ENCODE measurements at regions not wholly inside any gene's neighbourhood (a gene's known extent, or its start where the extent isn't known, plus 50 kb on each side); places are given as distances from the start of the nearest gene placed in this dataset.
"Not testable (repeated sequence)": the region's sequence is repeated elsewhere in the genome, so short reads cannot be mapped to it uniquely, and the experiment has no call there.

GRCh38 chr15:20473465-20473864, 68.1 kb downstream of the GOLGA6L6 start:
- H3K36me3 ChIP-seq (ENCODE audit: low read depth); DNase-seq; intact Hi-C loops (cut with DNase I, micrococcal nuclease); ATAC-seq; H3K4me1 ChIP-seq (ENCODE audit: low read depth); H3K4me3 ChIP-seq; H3K9me3 ChIP-seq: not testable (repeated sequence)

GRCh38 chr15:20472983-20473382, 68.6 kb downstream of the GOLGA6L6 start:
- H3K4me1 ChIP-seq (ENCODE audit: low read depth); ATAC-seq; DNase-seq; H3K9me3 ChIP-seq; H3K4me3 ChIP-seq; H3K36me3 ChIP-seq (ENCODE audit: low read depth); intact Hi-C loops (cut with DNase I, micrococcal nuclease): not testable (repeated sequence)

- ATAC-seq; DNase-seq; H3K9me3 ChIP-seq; H3K4me3 ChIP-seq; H3K4me1 ChIP-seq (ENCODE audit: low read depth); H3K36me3 ChIP-seq (ENCODE audit: low read depth); intact Hi-C loops (cut with DNase I, micrococcal nuclease): not testable (repeated sequence)
Observed at GRCh38 chr15:20470810-20471209, 70.8 kb downstream of the GOLGA6L6 start.

- H3K36me3 ChIP-seq (ENCODE audit: low read depth); H3K9me3 ChIP-seq; ATAC-seq; intact Hi-C loops (cut with DNase I, micrococcal nuclease); H3K4me1 ChIP-seq (ENCODE audit: low read depth); H3K4me3 ChIP-seq; DNase-seq: not testable (repeated sequence)
Observed at GRCh38 chr15:20441138-20441537, 100.5 kb downstream of the GOLGA6L6 start.

- H3K36me3 ChIP-seq (ENCODE audit: low read depth); DNase-seq; H3K9me3 ChIP-seq; ATAC-seq; H3K4me1 ChIP-seq (ENCODE audit: low read depth); H3K4me3 ChIP-seq; intact Hi-C loops (cut with DNase I, micrococcal nuclease): not testable (repeated sequence)
Observed at GRCh38 chr15:20440390-20440789, 101.2 kb downstream of the GOLGA6L6 start.

GRCh38 chr15:20439111-20439510, 102.5 kb downstream of the GOLGA6L6 start:
- H3K4me1 ChIP-seq (ENCODE audit: low read depth); H3K4me3 ChIP-seq; H3K36me3 ChIP-seq (ENCODE audit: low read depth); H3K9me3 ChIP-seq; ATAC-seq; intact Hi-C loops (cut with DNase I, micrococcal nuclease); DNase-seq: not testable (repeated sequence)

- H3K9me3 ChIP-seq; H3K36me3 ChIP-seq (ENCODE audit: low read depth); DNase-seq; ATAC-seq; H3K4me1 ChIP-seq (ENCODE audit: low read depth); H3K4me3 ChIP-seq; intact Hi-C loops (cut with DNase I, micrococcal nuclease): not testable (repeated sequence)
Observed at GRCh38 chr15:20438255-20438654, 103.3 kb downstream of the GOLGA6L6 start.

- ATAC-seq; DNase-seq; H3K4me3 ChIP-seq; H3K36me3 ChIP-seq (ENCODE audit: low read depth); intact Hi-C loops (cut with DNase I, micrococcal nuclease); H3K4me1 ChIP-seq (ENCODE audit: low read depth); H3K9me3 ChIP-seq: not testable (repeated sequence)
Observed at GRCh38 chr15:20433468-20433867, 108.1 kb downstream of the GOLGA6L6 start.

GRCh38 chr15:20430495-20430894, 111.1 kb downstream of the GOLGA6L6 start:
- DNase-seq; H3K4me3 ChIP-seq; H3K9me3 ChIP-seq; intact Hi-C loops (cut with DNase I, micrococcal nuclease); ATAC-seq; H3K4me1 ChIP-seq (ENCODE audit: low read depth); H3K36me3 ChIP-seq (ENCODE audit: low read depth): not testable (repeated sequence)

GRCh38 chr15:20420710-20421109, 120.9 kb downstream of the GOLGA6L6 start:
- intact Hi-C loops (cut with DNase I, micrococcal nuclease); H3K36me3 ChIP-seq (ENCODE audit: low read depth); ATAC-seq; H3K4me3 ChIP-seq; H3K4me1 ChIP-seq (ENCODE audit: low read depth): not testable (repeated sequence)
- peak in 1 of 3 donors; percentile 23 for DNase-seq
- peaks cover 62% of the 10 kb centered on the region for H3K9me3 ChIP-seq

- ATAC-seq; H3K36me3 ChIP-seq (ENCODE audit: low read depth); H3K4me3 ChIP-seq; H3K4me1 ChIP-seq (ENCODE audit: low read depth); intact Hi-C loops (cut with DNase I, micrococcal nuclease): not testable (repeated sequence)
- peaks cover 66% of the 10 kb centered on the region for H3K9me3 ChIP-seq
- peak in 1 of 3 donors; percentile 23 for DNase-seq
Observed at GRCh38 chr15:20416618-20417017, 125.0 kb downstream of the GOLGA6L6 start.

GRCh38 chr15:20409667-20410198, 131.9 kb downstream of the GOLGA6L6 start:
- intact Hi-C loops (cut with DNase I, micrococcal nuclease); DNase-seq; H3K36me3 ChIP-seq (ENCODE audit: low read depth); H3K4me3 ChIP-seq; ATAC-seq; H3K4me1 ChIP-seq (ENCODE audit: low read depth): not testable (repeated sequence)
- peaks cover 74% of the 10 kb centered on the region for H3K9me3 ChIP-seq
